ENCODE measurements at regions not wholly inside any gene's neighbourhood (a gene's known extent, or its start where the extent isn't known, plus 50 kb on each side); places are given as distances from the start of the nearest gene placed in this dataset.
A peak's percentile ranks its signal among the peaks of the same experiment; 100 is the strongest.

DNA sequence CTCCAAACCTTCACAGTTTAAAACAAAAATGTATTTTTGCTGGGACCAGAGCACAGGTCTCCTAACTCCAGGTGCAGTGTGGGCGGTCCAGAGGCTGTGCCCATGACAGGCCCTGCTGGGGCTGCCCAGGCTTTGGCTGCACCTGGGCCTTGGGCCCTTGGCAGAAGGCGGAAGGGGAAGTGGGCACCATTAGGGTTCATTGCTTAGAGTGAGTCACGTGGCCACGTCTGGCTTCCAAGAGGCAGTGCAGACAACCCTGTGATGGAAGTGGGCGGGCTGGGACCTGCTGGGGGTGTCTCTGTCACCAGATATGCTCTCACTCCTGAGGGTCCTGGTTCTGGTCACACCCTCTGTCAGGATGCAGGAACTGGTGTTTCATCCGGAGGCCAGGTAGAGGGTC lies 302.2 kb downstream of the QKI start:
- Histone ChIP-seq H3K79me2 (ENCODE audit: control insufficient read depth, low read length) (no peaks in the 10 kb centered on the region), H3K36me3 (ENCODE audit: control insufficient read depth, low read length) (no peaks in the 10 kb centered on the region), H3K4me2 (ENCODE audit: low read length) (peak overlapping the region; percentile 44), H3F3A (ENCODE audit: control insufficient read depth, insufficient read depth) (no peaks in the 10 kb centered on the region; the same call in 1 of the 2 replicates), H3K9me2 (replicated peaks; ENCODE audit: control insufficient read depth, low read length) (no peaks in the 10 kb centered on the region), H3K4me3 (ENCODE audit: low read length) (no peak overlapping the region), H3K27ac (ENCODE audit: low read depth, low read length) (no peak overlapping the region), H3K4me1 (ENCODE audit: control insufficient read depth, low read length) (peaks cover 37% of the 10 kb centered on the region), H3K9me3 (ENCODE audit: control insufficient read depth, insufficient read depth, low read length) (no peaks in the 10 kb centered on the region), H3K27me3 (ENCODE audit: control insufficient read depth, low read length) (peaks cover 6% of the 10 kb centered on the region), H4K20me1 (ENCODE audit: control insufficient read depth, insufficient read depth, low read depth, low read length) (no peaks in the 10 kb centered on the region)
- TF ChIP-seq, protein P1, sequence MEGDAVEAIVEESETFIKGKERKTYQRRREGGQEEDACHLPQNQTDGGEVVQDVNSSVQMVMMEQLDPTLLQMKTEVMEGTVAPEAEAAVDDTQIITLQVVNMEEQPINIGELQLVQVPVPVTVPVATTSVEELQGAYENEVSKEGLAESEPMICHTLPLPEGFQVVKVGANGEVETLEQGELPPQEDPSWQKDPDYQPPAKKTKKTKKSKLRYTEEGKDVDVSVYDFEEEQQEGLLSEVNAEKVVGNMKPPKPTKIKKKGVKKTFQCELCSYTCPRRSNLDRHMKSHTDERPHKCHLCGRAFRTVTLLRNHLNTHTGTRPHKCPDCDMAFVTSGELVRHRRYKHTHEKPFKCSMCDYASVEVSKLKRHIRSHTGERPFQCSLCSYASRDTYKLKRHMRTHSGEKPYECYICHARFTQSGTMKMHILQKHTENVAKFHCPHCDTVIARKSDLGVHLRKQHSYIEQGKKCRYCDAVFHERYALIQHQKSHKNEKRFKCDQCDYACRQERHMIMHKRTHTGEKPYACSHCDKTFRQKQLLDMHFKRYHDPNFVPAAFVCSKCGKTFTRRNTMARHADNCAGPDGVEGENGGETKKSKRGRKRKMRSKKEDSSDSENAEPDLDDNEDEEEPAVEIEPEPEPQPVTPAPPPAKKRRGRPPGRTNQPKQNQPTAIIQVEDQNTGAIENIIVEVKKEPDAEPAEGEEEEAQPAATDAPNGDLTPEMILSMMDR (IDR thresholded peaks at IDR 0.05; ENCODE audit: low read depth, low read length, poor library complexity, severe bottlenecking) = no peak
- TF ChIP-seq EZH2phosphoT487 (IDR thresholded peaks at IDR 0.05; ENCODE audit: borderline replicate concordance, low read length) = no peak

DNA sequence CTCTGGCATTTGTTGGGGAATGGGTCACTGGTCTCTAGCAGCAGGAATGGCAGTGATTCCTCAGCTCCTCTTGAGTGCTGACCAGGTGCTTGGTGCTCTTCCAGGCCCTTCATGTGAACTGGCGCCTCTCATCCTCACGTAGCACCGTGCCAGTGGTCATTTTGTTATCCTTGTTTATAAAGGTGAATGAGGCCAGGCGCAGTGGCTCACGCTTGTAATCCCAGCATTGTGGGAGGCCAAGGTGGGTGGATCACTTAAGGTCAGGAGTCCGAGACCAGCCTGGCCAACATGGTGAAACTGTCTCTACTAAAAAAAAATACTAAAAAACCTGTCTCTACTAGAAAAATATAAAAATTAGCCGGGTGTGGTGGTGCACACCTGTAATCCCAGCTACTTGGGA lies 301.3 kb downstream of the QKI start:
- H3K4me1 ChIP-seq (ENCODE audit: control insufficient read depth, low read length) = peaks cover 45% of the 10 kb centered on the region

DNA sequence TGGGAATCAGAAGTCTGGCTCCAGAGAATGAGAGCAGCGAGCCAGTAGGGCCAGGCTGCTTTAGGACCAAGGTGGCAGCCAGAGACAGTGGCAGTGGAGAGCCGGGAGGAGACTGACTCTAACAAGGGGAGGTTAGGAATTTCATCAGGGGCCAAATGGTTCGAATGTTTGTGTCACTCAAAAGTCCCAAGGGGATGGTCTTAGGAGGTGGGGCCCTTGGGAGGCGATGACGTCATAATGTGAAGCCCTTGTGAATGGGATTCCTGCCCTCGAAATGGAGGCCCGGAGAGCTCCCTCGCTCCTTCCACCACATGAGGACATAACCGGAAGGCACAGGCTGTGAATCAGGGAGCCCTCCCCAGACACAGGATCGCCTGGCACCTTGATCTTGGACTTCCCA lies 299.7 kb downstream of the QKI start:
- Histone ChIP-seq H3F3A (ENCODE audit: control insufficient read depth, insufficient read depth) (peaks cover 5% of the 10 kb centered on the region), H3K4me1 (ENCODE audit: control insufficient read depth, low read length) (peaks cover 62% of the 10 kb centered on the region), H3K4me2 (ENCODE audit: low read length) (no peak overlapping the region)

More for the DNA sequence above, 301.3 kb downstream of the QKI start:
- H3K27ac ChIP-seq (ENCODE audit: low read depth, low read length) = no peak overlapping the region
- TF ChIP-seq, protein P1 (IDR thresholded peaks at IDR 0.05; ENCODE audit: low read depth, low read length, poor library complexity, severe bottlenecking) = no peak
- no peak for TF ChIP-seq EZH2phosphoT487 (IDR thresholded peaks at IDR 0.05; ENCODE audit: borderline replicate concordance, low read length)
- 0 out of 2 replicates have a peak, but pooled peaks cover 6% of the 10 kb centered on the region for H4K20me1 ChIP-seq (ENCODE audit: control insufficient read depth, insufficient read depth, low read depth, low read length)
- H3K4me3 ChIP-seq (ENCODE audit: low read length) = no peak overlapping the region
- H3K9me2 ChIP-seq (replicated peaks; ENCODE audit: control insufficient read depth, low read length) = no peaks in the 10 kb centered on the region
- no peaks in the 10 kb centered on the region for H3K79me2 ChIP-seq (ENCODE audit: control insufficient read depth, low read length)
- H3K36me3 ChIP-seq (ENCODE audit: control insufficient read depth, low read length) = no peaks in the 10 kb centered on the region
- no peaks in the 10 kb centered on the region; the same call in 1 of the 2 replicates for H3F3A ChIP-seq (ENCODE audit: control insufficient read depth, insufficient read depth)
- H3K4me2 ChIP-seq (ENCODE audit: low read length) = no peak overlapping the region
- H3K9me3 ChIP-seq (ENCODE audit: control insufficient read depth, insufficient read depth, low read length) = no peaks in the 10 kb centered on the region
- H3K27me3 ChIP-seq (ENCODE audit: control insufficient read depth, low read length) = peaks cover 15% of the 10 kb centered on the region

DNA sequence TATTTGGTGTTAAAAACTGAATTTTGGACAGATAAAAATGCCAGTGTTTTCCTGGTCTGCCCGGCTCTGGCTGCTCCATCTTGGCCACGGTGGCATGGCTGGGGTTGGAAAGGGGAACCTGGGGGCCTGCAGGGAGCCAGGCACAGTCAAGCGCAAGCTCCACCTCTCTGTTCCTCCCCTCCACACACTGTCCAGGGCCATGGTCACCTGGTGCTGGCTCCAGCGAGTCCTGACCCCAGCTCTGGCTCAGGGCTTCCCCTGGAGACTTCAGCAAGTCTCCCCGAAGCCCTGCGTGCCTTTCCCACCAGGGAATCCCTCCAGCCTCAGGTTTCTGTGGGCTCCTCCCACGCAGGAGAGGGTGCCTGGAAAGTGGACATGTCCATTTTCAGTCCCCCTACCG lies 298.5 kb downstream of the QKI start:
- no peaks in the 10 kb centered on the region for H3K9me3 ChIP-seq (ENCODE audit: control insufficient read depth, insufficient read depth, low read length)
- H3F3A ChIP-seq (ENCODE audit: control insufficient read depth, insufficient read depth) = peaks cover 5% of the 10 kb centered on the region
- no peak for TF ChIP-seq EZH2phosphoT487 (IDR thresholded peaks at IDR 0.05; ENCODE audit: borderline replicate concordance, low read length)
- TF ChIP-seq, protein P1 (IDR thresholded peaks at IDR 0.05; ENCODE audit: low read depth, low read length, poor library complexity, severe bottlenecking) = no peak
- no peaks in the 10 kb centered on the region for H3K79me2 ChIP-seq (ENCODE audit: control insufficient read depth, low read length)
- H4K20me1 ChIP-seq (ENCODE audit: control insufficient read depth, insufficient read depth, low read depth, low read length) = 0 out of 2 replicates have a peak, but pooled peaks cover 8% of the 10 kb centered on the region
- peak overlapping the region; percentile 47; the same call in 1 of the 2 replicates for H3K4me2 ChIP-seq (ENCODE audit: low read length)
- no peak overlapping the region for H3K4me3 ChIP-seq (ENCODE audit: low read length)
- no peak overlapping the region for H3K27ac ChIP-seq (ENCODE audit: low read depth, low read length)
- H3K4me1 ChIP-seq (ENCODE audit: control insufficient read depth, low read length) = peaks cover 62% of the 10 kb centered on the region
- H3K27me3 ChIP-seq (ENCODE audit: control insufficient read depth, low read length) = peaks cover 30% of the 10 kb centered on the region
- H3K9me2 ChIP-seq (replicated peaks; ENCODE audit: control insufficient read depth, low read length) = no peaks in the 10 kb centered on the region
- H3K36me3 ChIP-seq (ENCODE audit: control insufficient read depth, low read length) = no peaks in the 10 kb centered on the region

More for the DNA sequence above, 299.7 kb downstream of the QKI start:
- H3K79me2 ChIP-seq (ENCODE audit: control insufficient read depth, low read length) = no peaks in the 10 kb centered on the region
- H3K9me3 ChIP-seq (ENCODE audit: control insufficient read depth, insufficient read depth, low read length) = no peaks in the 10 kb centered on the region
- H3K27me3 ChIP-seq (ENCODE audit: control insufficient read depth, low read length) = peaks cover 28% of the 10 kb centered on the region
- no peak for TF ChIP-seq EZH2phosphoT487 (IDR thresholded peaks at IDR 0.05; ENCODE audit: borderline replicate concordance, low read length)
- H3K36me3 ChIP-seq (ENCODE audit: control insufficient read depth, low read length) = no peaks in the 10 kb centered on the region
- no peaks in the 10 kb centered on the region for H3K9me2 ChIP-seq (replicated peaks; ENCODE audit: control insufficient read depth, low read length)
- H3K27ac ChIP-seq (ENCODE audit: low read depth, low read length) = no peak overlapping the region
- H3K4me3 ChIP-seq (ENCODE audit: low read length) = no peak overlapping the region
- H4K20me1 ChIP-seq (ENCODE audit: control insufficient read depth, insufficient read depth, low read depth, low read length) = 0 out of 2 replicates have a peak, but pooled peaks cover 8% of the 10 kb centered on the region
